Esophagus muscularis mucosa (tissue), 4 donors: ENCODE measurements at regions not wholly inside any gene's neighbourhood (a gene's known extent, or its start where the extent isn't known, plus 50 kb on each side); places are given as distances from the start of the nearest gene placed in this dataset.

Experiments
- DNase-seq: peaks from one replicate; pipeline ENCODE4 v3.0.0-alpha.2; 2017; ENCODE audit errors: extremely low spot score
- H3K27ac ChIP-seq, 4 donors: fragments of 200-600 bp; sonication (generic); replicated peaks in 1 of 4; 1 replicate in 3 of 4; 2 replicates in 1 of 4; pipeline ENCODE4 v1.5.1; 2016 to 2019; ENCODE audit warnings: mild to moderate bottlenecking in 1 of 4
- H3K27me3 ChIP-seq, 4 donors: fragments of 200-600 bp; sonication (generic); one replicate each; pipeline versions ENCODE4 v1.5.1 to v1.6.0; 2016 to 2019
- H3K36me3 ChIP-seq, 4 donors: fragments of 200-600 bp; sonication (generic); one replicate each; pipeline ENCODE4 v1.5.1; 2016 to 2019
- H3K4me1 ChIP-seq, 4 donors: fragments of 200-600 bp; sonication (generic); one replicate each; pipeline ENCODE4 v1.5.1; 2016 to 2019
- H3K4me3 ChIP-seq, 4 donors: fragments of 200-600 bp; sonication (generic); 1 replicate in 2 of 4; 2 replicates in 2 of 4; pipeline ENCODE4 v1.5.1; 2016 to 2019; ENCODE audit warnings: mild to moderate bottlenecking in 4 of 4, moderate library complexity in 1 of 4
- H3K9me3 ChIP-seq, 4 donors: fragments of 200-600 bp; sonication (generic); 1 replicate in 3 of 4; 2 replicates in 1 of 4; pipeline ENCODE4 v1.5.1; 2016 to 2019
- EP300 ChIP-seq: sonication (generic); formaldehyde crosslinking; IDR thresholded peaks from one replicate; pipeline ENCODE4 v1.6.1; 2017; ENCODE audit warnings: antibody characterized with exemption
- POLR2A ChIP-seq: fragments of 450-650 bp; IDR thresholded peaks from one replicate; pipeline ENCODE4 v1.6.1; 2017; ENCODE audit warnings: antibody characterized with exemption, moderate library complexity, mild to moderate bottlenecking, low read depth
- POLR2AphosphoS5 ChIP-seq, 2 donors: sonication (generic); formaldehyde crosslinking; IDR thresholded peaks; one replicate each; pipeline ENCODE4 v1.6.1; 2017; ENCODE audit warnings: antibody characterized with exemption in 2 of 2
- WGBS: methylation state at CpG from one replicate; pipeline ENCODE4 v1.1.5; 2018; 5-methylcytosine and 5-hydroxymethylcytosine counted together
- intact Hi-C: fragments of 100-400 bp; cut with DNase I; formaldehyde crosslinking; loops from one replicate; pipeline ENCODE4 v1.15.1; 2023
- TF ChIP-seq, protein P1 (sequence below), 3 experiments: fragments of 200-600 bp in 2 of 3; fragments of 450-650 bp in 1 of 3; sonication (generic) in 2 of 3; IDR thresholded peaks; one replicate each; pipeline ENCODE4 v1.5.1; 2017 to 2019; ENCODE audit warnings: antibody characterized with exemption in 3 of 3, mild to moderate bottlenecking in 2 of 3, moderate library complexity in 1 of 3

DNA sequence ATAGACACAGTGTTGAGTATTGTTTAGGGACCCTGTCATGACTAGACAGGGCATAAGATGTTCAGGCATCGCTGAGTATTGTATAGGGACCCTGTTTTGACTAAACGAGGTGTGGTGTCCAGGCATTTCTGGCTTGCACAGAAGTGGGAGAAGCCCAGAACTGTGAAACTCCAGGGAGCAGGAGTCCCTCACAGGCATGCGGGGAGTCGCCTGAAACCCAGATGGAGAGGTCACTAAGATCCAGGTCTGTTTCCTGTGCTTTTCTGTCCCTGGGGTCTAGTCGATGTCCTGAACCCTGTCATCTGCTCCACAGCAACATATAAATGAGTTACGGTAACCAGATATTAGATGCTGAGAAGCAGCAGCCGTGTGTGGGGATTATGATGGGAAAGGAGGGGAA lies 469.0 kb upstream of the SALL3 start:
- TF ChIP-seq, protein P1, sequence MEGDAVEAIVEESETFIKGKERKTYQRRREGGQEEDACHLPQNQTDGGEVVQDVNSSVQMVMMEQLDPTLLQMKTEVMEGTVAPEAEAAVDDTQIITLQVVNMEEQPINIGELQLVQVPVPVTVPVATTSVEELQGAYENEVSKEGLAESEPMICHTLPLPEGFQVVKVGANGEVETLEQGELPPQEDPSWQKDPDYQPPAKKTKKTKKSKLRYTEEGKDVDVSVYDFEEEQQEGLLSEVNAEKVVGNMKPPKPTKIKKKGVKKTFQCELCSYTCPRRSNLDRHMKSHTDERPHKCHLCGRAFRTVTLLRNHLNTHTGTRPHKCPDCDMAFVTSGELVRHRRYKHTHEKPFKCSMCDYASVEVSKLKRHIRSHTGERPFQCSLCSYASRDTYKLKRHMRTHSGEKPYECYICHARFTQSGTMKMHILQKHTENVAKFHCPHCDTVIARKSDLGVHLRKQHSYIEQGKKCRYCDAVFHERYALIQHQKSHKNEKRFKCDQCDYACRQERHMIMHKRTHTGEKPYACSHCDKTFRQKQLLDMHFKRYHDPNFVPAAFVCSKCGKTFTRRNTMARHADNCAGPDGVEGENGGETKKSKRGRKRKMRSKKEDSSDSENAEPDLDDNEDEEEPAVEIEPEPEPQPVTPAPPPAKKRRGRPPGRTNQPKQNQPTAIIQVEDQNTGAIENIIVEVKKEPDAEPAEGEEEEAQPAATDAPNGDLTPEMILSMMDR (IDR thresholded peaks at IDR 0.05): no peak
- TF ChIP-seq POLR2A (no peak), POLR2AphosphoS5 (IDR thresholded peaks at IDR 0.05) (no peak)
- Histone ChIP-seq H3K4me3 (no peak overlapping the region), H3K27me3 (peaks cover 0 to 20% (median 0%) of the 10 kb centered on the region in 4 donors), H3K4me1 (no peaks in the 10 kb centered on the region), H3K27ac (no peak overlapping the region), H3K9me3 (no peaks in the 10 kb centered on the region), H3K36me3 (no peaks in the 10 kb centered on the region)
- DNase-seq: no peak
- WGBS: 63% methylated on average over 7 of the region's 7 CpGs
- intact Hi-C loops: no loop called here

DNA sequence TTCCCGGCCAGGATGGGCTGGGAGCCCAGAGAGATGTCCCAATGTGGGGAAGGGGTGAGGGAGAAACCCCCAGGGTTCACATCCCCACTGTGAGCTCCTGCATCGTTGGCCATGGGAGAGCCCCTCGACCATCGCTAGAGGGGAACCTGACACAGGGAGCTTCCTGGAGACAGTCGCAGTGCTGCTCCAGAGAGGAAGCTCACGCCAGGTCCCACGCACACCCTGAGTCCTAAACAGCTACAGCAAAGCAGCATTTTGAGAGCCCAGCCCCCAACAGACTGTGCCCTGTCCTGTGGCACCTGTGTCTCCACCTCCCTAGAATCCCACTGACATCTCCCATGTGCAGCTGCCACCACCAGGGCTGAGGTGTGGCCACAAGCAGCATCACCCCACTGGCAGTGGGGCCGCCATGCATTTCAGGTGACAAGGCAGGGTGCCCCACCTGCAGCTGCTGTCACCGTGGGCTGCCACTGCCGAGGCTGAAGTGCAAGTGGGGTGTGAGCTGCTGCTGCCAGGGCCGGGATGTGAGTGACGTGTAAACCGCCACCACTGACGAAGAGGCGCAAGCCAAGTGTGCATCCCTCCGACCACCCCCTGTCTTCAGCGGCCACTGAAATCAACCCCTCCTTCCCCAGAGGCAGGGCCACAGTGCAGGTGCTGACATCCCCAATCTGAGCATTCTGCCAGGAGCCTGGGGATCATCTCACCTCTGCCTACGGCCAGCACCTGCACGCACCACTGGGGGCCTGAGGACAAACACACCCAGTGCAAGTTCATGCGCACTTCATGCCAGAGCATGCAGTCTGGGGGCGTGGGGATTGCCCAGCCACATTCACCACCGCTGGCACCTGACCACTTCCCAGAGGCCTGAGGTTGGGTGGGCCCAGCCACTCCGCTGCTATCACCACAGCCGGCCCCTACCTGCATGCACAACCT lies 467.7 kb upstream of the SALL3 start:
- intact Hi-C loops: no loop called here
- Histone ChIP-seq H3K9me3 (no peaks in the 10 kb centered on the region), H3K27ac (no peak overlapping the region), H3K4me1 (no peaks in the 10 kb centered on the region), H3K27me3 (peaks cover 0 to 17% (median 0%) of the 10 kb centered on the region in 4 donors), H3K36me3 (no peaks in the 10 kb centered on the region), H3K4me3 (no peak overlapping the region)
- 74% methylated on average over 16 of the region's 24 CpGs for WGBS
- TF ChIP-seq EP300 (no peak), POLR2AphosphoS5 (IDR thresholded peaks at IDR 0.05) (no peak), POLR2A (no peak)
- TF ChIP-seq, protein P1 (IDR thresholded peaks at IDR 0.05): no peak
- no peak for DNase-seq

DNA sequence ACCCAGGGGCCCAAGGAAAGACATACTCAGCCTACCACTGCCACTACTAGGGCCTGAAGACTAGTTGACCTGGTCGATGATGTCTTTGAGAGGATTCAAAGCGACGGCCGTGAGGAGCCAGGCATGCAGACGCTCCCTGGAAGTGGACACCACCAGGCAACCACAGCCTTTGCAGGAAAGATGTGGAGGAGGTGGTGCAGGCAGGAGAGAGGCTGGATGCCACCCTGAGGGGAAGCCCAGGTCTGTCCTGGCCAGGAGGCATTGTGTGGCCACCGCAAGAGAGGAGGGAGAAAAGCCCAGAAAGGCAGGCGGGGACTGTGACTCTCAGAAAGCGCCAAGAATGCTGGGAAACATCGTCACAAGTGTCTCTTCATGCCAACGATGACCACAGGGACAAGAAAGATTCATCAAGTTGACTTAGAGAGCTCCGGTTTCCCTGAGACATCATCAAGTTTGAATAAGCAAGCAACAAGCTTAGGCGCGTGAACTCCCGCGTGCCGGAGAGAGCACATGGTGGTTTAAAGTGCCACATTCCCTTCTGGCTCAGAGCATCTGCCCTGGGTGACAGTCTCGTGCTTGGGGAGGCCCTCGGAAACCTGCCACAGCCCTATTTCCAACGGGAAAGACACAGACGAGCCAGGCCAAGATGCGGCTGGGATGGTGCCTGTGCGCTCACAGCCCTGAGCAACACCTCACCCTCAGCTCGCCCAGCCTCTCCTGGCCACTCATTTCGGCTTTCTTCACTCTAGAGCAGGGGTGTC lies 464.5 kb upstream of the SALL3 start:
- no peak overlapping the region for H3K4me3 ChIP-seq
- H3K27me3 ChIP-seq: peaks cover 0 to 24% (median 0%) of the 10 kb centered on the region in 4 donors
- no peaks in the 10 kb centered on the region for H3K9me3 ChIP-seq
- DNase-seq: no peak
- no peaks in the 10 kb centered on the region for H3K36me3 ChIP-seq
- H3K4me1 ChIP-seq: no peaks in the 10 kb centered on the region
- intact Hi-C loops: no loop called here
- 84% methylated on average over 24 of the region's 24 CpGs for WGBS
- TF ChIP-seq POLR2AphosphoS5 (IDR thresholded peaks at IDR 0.05): no peak
- TF ChIP-seq, protein P1 (IDR thresholded peaks at IDR 0.05): no peak
- TF ChIP-seq POLR2A: no peak
- TF ChIP-seq EP300: no peak
- H3K27ac ChIP-seq: no peak overlapping the region

DNA sequence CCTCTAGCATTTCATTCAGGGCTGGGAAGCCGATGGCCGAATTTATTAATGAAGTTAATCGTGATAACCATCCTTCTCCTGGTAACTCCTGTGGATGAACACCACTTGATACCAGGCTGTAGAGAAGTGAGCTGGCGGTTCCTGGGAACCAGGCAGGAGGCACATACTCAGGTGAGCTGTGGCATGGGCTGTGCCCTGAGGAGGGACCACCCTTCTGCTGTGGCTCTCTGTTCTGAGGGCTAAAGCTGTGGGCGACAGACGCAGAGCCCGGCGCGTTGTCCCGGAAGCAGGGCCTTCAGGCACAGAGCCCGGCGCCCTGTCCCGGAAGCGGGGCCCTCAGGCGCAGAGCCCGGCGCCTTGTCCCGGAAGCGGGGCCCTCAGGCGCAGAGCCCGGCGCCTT lies 462.3 kb upstream of the SALL3 start:
- no peak for DNase-seq
- over 99% methylated on average over 7 of the region's 22 CpGs for WGBS
- Histone ChIP-seq H3K27ac (no peak overlapping the region), H3K36me3 (no peaks in the 10 kb centered on the region), H3K4me3 (no peak overlapping the region), H3K9me3 (no peaks in the 10 kb centered on the region), H3K4me1 (no peaks in the 10 kb centered on the region), H3K27me3 (peaks cover 0 to 8% (median 0%) of the 10 kb centered on the region in 4 donors)
- TF ChIP-seq POLR2A: no peak
- no peak for TF ChIP-seq POLR2AphosphoS5 (IDR thresholded peaks at IDR 0.05)
- TF ChIP-seq EP300: no peak
- TF ChIP-seq, protein P1 (IDR thresholded peaks at IDR 0.05): no peak
- intact Hi-C loops: no loop called here
